K562 (cell line): ENCODE measurements at regions not wholly inside any gene's neighbourhood (a gene's known extent, or its start where the extent isn't known, plus 50 kb on each side); places are given as distances from the start of the nearest gene placed in this dataset.
A peak's percentile ranks its signal among the peaks of the same experiment; 100 is the strongest.

ENCODE experiments used
- ATAC-seq: fragments of 200-7000 bp; cut with Tn5 transposase; 3 replicates; pipeline ENCODE4 v1.9.1; 2020; ENCODE audit warnings: moderate library complexity
- BruUV-seq: library from RNA; stranded (reverse); fragments of 400-500 nt; replicated peaks from 2 replicates; lab custom pipeline; 2021; lab: Mats Ljungman, UMichigan
- CTCF ChIA-PET: fragments of 300-600 bp; formaldehyde crosslinking; extraction: SDS; loops from one replicate; lab custom pipeline; 2021; ENCODE audit warnings: low intra/inter-chr PET ratio; lab: Yijun Ruan, JAX
- POLR2A ChIA-PET: fragments of 300-600, 350-650 bp; sonication (Branson Sonifier 250); formaldehyde crosslinking; extraction: SDS; loops from one replicate; lab custom pipeline; 2021; ENCODE audit warnings: antibody characterized with exemption, inconsistent platforms; lab: Yijun Ruan, JAX
- DNase-seq, 4 experiments: peaks; one replicate each; pipeline versions ENCODE4 v3.0.0 to v3.0.0-alpha.2; 2011 to 2018; ENCODE audit warnings: low spot score in 3 of 4, mixed read lengths in 3 of 4; ENCODE audit errors: extremely low read depth in 1 of 4
- FAIRE-seq: peaks from 2 replicates; lab custom pipeline; 2011; peaks lifted over from hg19 to GRCh38; lab: Jason Lieb, UNC
- H2AFZ ChIP-seq: 2 replicates; pipeline ENCODE4 v1.6.0; 2011; ENCODE audit warnings: low read depth, low read length, control low read depth, inconsistent platforms
- H3K27ac ChIP-seq: fragments of 200-600 bp; 3 replicates; pipeline ENCODE4 v1.8.0; 2011; ENCODE audit warnings: low read depth, mild to moderate bottlenecking, control low read depth, inconsistent platforms, low read length, moderate library complexity, mixed read lengths; ENCODE audit errors: extremely low read depth
- H3K27me3 ChIP-seq, 2 experiments: fragments of 300-600 bp in 1 of 2; 2 replicates in 1 of 2; 3 replicates in 1 of 2; pipeline versions ENCODE4 v1.6.0 to v1.8.0; 2011; ENCODE audit warnings: inconsistent platforms in 2 of 2, low read length in 2 of 2, mild to moderate bottlenecking in 1 of 2, mixed read lengths in 1 of 2, moderate library complexity in 1 of 2; ENCODE audit not compliant: control insufficient read depth in 2 of 2, insufficient read depth in 2 of 2
- H3K36me3 ChIP-seq: fragments of 300-600 bp; 3 replicates; pipeline ENCODE4 v1.8.0; 2011; ENCODE audit warnings: mild to moderate bottlenecking, low read length, inconsistent platforms; ENCODE audit not compliant: control insufficient read depth, insufficient read depth
- H3K4me1 ChIP-seq, 2 experiments: fragments of 200-600 bp in 1 of 2; replicated peaks in 1 of 2; 2 replicates in 1 of 2; 3 replicates in 1 of 2; pipeline versions ENCODE4 v1.5.1 to v1.8.0; 2011; ENCODE audit warnings: inconsistent platforms in 2 of 2, low read length in 2 of 2, mild to moderate bottlenecking in 1 of 2, mixed read lengths in 1 of 2, moderate library complexity in 1 of 2; ENCODE audit not compliant: control insufficient read depth in 2 of 2, insufficient read depth in 2 of 2
- H3K4me2 ChIP-seq: 2 replicates; pipeline ENCODE4 v1.6.1; 2011; ENCODE audit warnings: low read length, control low read depth, inconsistent platforms, mixed read lengths; ENCODE audit not compliant: insufficient read depth
- H3K4me3 ChIP-seq: fragments of 200-600 bp; sonication (generic), shearing (Covaris generic); 2 replicates; pipeline ENCODE4 v1.5.1; 2016; ENCODE audit warnings: control low read depth, inconsistent platforms
- H3K79me2 ChIP-seq: fragments of 200-600 bp; 3 replicates; pipeline ENCODE4 v1.8.0; 2011; ENCODE audit warnings: low read length, inconsistent platforms; ENCODE audit not compliant: control insufficient read depth, insufficient read depth
- H3K9ac ChIP-seq, 2 experiments: 2 replicates each; pipeline versions ENCODE4 v1.6.0 to v1.6.1; 2011; ENCODE audit warnings: low read depth in 2 of 2, low read length in 2 of 2, control low read depth in 1 of 2, inconsistent platforms in 1 of 2, mild to moderate bottlenecking in 1 of 2, mixed read lengths in 1 of 2; ENCODE audit not compliant: insufficient read depth in 1 of 2
- H3K9me1 ChIP-seq: one replicate; pipeline ENCODE4 v1.6.0; 2011; ENCODE audit warnings: inconsistent platforms, mild to moderate bottlenecking, low read length, moderate library complexity; ENCODE audit not compliant: control insufficient read depth, insufficient read depth
- H3K9me3 ChIP-seq: replicated peaks from 2 replicates; pipeline ENCODE4 v1.5.1; 2011; ENCODE audit warnings: low read depth, low read length, inconsistent platforms; ENCODE audit not compliant: control insufficient read depth, insufficient read depth
- H4K20me1 ChIP-seq: replicated peaks from 2 replicates; pipeline ENCODE4 v1.6.1; 2011; ENCODE audit warnings: low read length, inconsistent platforms, mixed read lengths; ENCODE audit not compliant: control insufficient read depth, insufficient read depth
- ASH1L ChIP-seq: fragments of 450-650 bp; IDR thresholded peaks from 2 replicates; pipeline ENCODE4 v1.6.1; 2018; ENCODE audit warnings: borderline replicate concordance, mild to moderate bottlenecking, low read depth; ENCODE audit not compliant: partially characterized antibody
- CBX2 ChIP-seq: fragments of 200-600 bp; sonication (generic); IDR thresholded peaks from one replicate; pipeline ENCODE4 v1.6.1; 2012; ENCODE audit warnings: mild to moderate bottlenecking, low read length, inconsistent platforms; ENCODE audit not compliant: insufficient read depth, poor library complexity, severe bottlenecking
- COPS2 ChIP-seq: fragments of 450-650 bp; conservative IDR thresholded peaks from 2 replicates; pipeline ENCODE4 v1.6.1; 2016; ENCODE audit warnings: mild to moderate bottlenecking, moderate library complexity
- EGR1 ChIP-seq: fragments of 450-650 bp; conservative IDR thresholded peaks from 2 replicates; pipeline ENCODE4 v1.6.1; 2017; ENCODE audit warnings: mild to moderate bottlenecking
- FOXM1 ChIP-seq, 2 experiments: fragments of 450-650 bp in 1 of 2; sonication (generic) in 1 of 2; formaldehyde crosslinking in 1 of 2; IDR thresholded peaks; 2 replicates each; pipeline versions ENCODE4 v1.6.1 to v1.9.0; 2017 to 2022; ENCODE audit warnings: low read depth in 2 of 2, mild to moderate bottlenecking in 2 of 2, missing genetic modification reagents in 1 of 2, moderate library complexity in 1 of 2
- ILF3 ChIP-seq: fragments of 450-650 bp; IDR thresholded peaks from 2 replicates; pipeline ENCODE4 v1.6.1; 2018; ENCODE audit warnings: antibody characterized with exemption, mild to moderate bottlenecking, moderate library complexity, borderline replicate concordance
- PTRF ChIP-seq: fragments of 450-650 bp; IDR thresholded peaks from 2 replicates; pipeline ENCODE4 v1.6.1; 2016; ENCODE audit warnings: mild to moderate bottlenecking, missing genetic modification characterization, missing compliant biosample characterization
- RFX1 ChIP-seq: fragments of 450-650 bp; IDR thresholded peaks from 2 replicates; pipeline ENCODE4 v1.6.1; 2016; ENCODE audit warnings: mild to moderate bottlenecking, moderate library complexity
- TEAD4 ChIP-seq, 2 experiments: sonication (generic) in 1 of 2; formaldehyde crosslinking in 1 of 2; IDR thresholded peaks; 2 replicates each; pipeline versions ENCODE4 v1.6.1 to v1.8.0; 2012 to 2022; ENCODE audit warnings: borderline replicate concordance in 1 of 2, inconsistent platforms in 1 of 2, low read length in 1 of 2, mild to moderate bottlenecking in 1 of 2, missing genetic modification reagents in 1 of 2
- ZC3H4 ChIP-seq: sonication (generic); formaldehyde crosslinking; IDR thresholded peaks from 2 replicates; pipeline ENCODE4 v1.9.0; 2021; ENCODE audit warnings: missing genetic modification reagents, borderline replicate concordance
- ZNF316 ChIP-seq: fragments of 450-650 bp; IDR thresholded peaks from 2 replicates; pipeline ENCODE4 v1.6.1; 2016
- ZNF395 ChIP-seq: fragments of 200-800 bp; sonication (Bioruptor generic); IDR thresholded peaks from 2 replicates; pipeline ENCODE4 v1.6.1; 2017; ENCODE audit warnings: missing genetic modification characterization, missing compliant biosample characterization
- WGBS: fragments of 100-300 bp; shearing (Covaris generic); methylation state at CpG from one replicate; pipeline ENCODE4 v1.1.6; 2016; ENCODE audit warnings: low coverage, mixed read lengths; ENCODE audit not compliant: insufficient coverage; ENCODE audit errors: missing lambda C conversion rate; 5-methylcytosine and 5-hydroxymethylcytosine counted together
- in situ Hi-C: fragments of 300-500 bp; cut with MboI; formaldehyde crosslinking; loops from 4 replicates; pipeline ENCODE4 v1.15.0; 2018; ENCODE audit warnings: inconsistent platforms, mixed read lengths
- intact Hi-C: fragments of 100-400 bp; cut with micrococcal nuclease; formaldehyde crosslinking; loops from 2 replicates; pipeline ENCODE4 v1.14.2; 2022

DNA sequence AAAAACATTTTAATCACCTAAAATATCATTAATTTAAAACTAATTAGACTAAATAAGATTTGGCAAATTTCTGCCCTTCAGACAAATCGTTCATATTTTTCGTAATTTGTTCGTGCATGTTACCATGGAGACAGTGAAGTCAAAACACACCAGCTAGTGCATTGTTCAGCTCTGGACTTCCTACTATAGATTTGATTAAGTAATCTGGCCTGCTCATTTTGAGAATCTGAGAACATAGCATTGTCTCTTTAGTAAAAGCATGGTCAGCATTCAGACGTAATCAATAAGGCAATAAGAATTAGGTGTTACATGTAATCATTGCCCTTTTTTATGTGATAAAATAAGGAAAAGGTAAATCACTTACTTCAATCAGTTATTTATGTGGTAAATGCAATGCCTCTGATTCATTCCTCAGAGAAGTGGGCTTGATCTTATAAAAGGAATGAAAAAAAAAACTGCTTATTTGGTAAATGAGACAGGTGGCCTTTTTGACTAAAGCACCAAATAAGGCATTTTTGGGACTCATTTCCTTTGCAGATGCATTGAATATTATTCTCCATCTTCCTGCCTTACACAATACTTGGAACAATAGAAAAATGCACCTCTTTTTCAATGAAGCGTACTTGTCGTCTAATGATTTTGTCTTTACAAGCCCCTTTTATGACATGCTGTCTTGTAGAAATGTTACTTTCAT, 84.5 kb upstream of the FNDC3B start:
- in situ Hi-C loops = no loop called here
- H3K27ac ChIP-seq = no peak overlapping the region

GRCh38 chr3:171955598-171955997, 83.8 kb upstream of the FNDC3B start:
- Histone ChIP-seq H3K27me3 (no peaks in the 10 kb centered on the region), H2AFZ (no peak overlapping the region), H3K9me3 (no peaks in the 10 kb centered on the region), H4K20me1 (no peaks in the 10 kb centered on the region), H3K4me1 (peaks cover 9 to 36% of the 10 kb centered on the region in 2 experiments; a peak in 4 of 5 replicates), H3K9ac (no peak overlapping the region), H3K4me3 (no peak overlapping the region), H3K9me1 (no peaks in the 10 kb centered on the region), H3K27ac (no peak overlapping the region), H3K4me2 (no peak overlapping the region), H3K36me3 (no peaks in the 10 kb centered on the region), H3K79me2 (no peaks in the 10 kb centered on the region)
- in situ Hi-C loops = no loop called here
- peak; percentile 19 for FAIRE-seq
- BruUV-seq = no TSS peak
- no peak for ATAC-seq
- 86% methylated on average over 3 of the region's 3 CpGs for WGBS
- ChIA-PET CTCF (no interaction called here), POLR2A (interaction anchor here (2.0 kb wide), 1 partner anchor 86 kb away, joined by 6 read pairs; no protein-coding TSS in a partner anchor)
- intact Hi-C loops = no loop called here
- TF ChIP-seq ZC3H4 = no peak
- TF ChIP-seq CBX2 = no peak
- TF ChIP-seq EGR1 = no peak
- TF ChIP-seq ZNF395 (CRISPR knock-in tag) = no peak
- no peak for TF ChIP-seq ASH1L
- no peak for TF ChIP-seq TEAD4 (IDR thresholded peaks at IDR 0.05; ENCODE audit: low read length)
- no peak for TF ChIP-seq TEAD4 (CRISPR knock-in tag; IDR thresholded peaks at IDR 0.05; ENCODE audit: borderline replicate concordance)
- TF ChIP-seq COPS2 = no peak
- TF ChIP-seq FOXM1 (IDR thresholded peaks at IDR 0.05; ENCODE audit: low read depth) = no peak
- no peak for TF ChIP-seq FOXM1 (CRISPR knock-in tag; IDR thresholded peaks at IDR 0.05; ENCODE audit: low read depth)
- no peak for DNase-seq

More for the DNA sequence above, 84.5 kb upstream of the FNDC3B start:
- Histone ChIP-seq H2AFZ (no peak overlapping the region), H3K4me3 (no peak overlapping the region), H3K4me1 (peaks cover 5 to 30% of the 10 kb centered on the region in 2 experiments; a peak in 4 of 5 replicates), H3K9ac (no peak overlapping the region), H3K9me1 (no peaks in the 10 kb centered on the region), H4K20me1 (no peaks in the 10 kb centered on the region), H3K27me3 (no peaks in the 10 kb centered on the region), H3K36me3 (no peaks in the 10 kb centered on the region), H3K9me3 (no peaks in the 10 kb centered on the region), H3K79me2 (no peaks in the 10 kb centered on the region), H3K4me2 (no peak overlapping the region)
- DNase-seq (no peak), FAIRE-seq (no peak), ATAC-seq (no peak)
- intact Hi-C loops = no loop called here
- BruUV-seq = no TSS peak
- 68% methylated on average over 6 of the region's 6 CpGs for WGBS
- TF ChIP-seq PTRF (tag) = no peak
- no peak for TF ChIP-seq ILF3
- TF ChIP-seq RFX1 = peak; percentile 72
- peak; percentile 49 for TF ChIP-seq ZNF316
- ChIA-PET CTCF (no interaction called here), POLR2A (interaction anchor here (0.6 to 1.3 kb wide), 2 partner anchors 12 to 661 kb away, joined by 3 read pairs; no protein-coding TSS in a partner anchor)
